HG03565 (cell line): ENCODE measurements at regions not wholly inside any gene's neighbourhood (a gene's known extent, or its start where the extent isn't known, plus 50 kb on each side); places are given as distances from the start of the nearest gene placed in this dataset.
"Not testable (repeated sequence)": the region's sequence is repeated elsewhere in the genome, so short reads cannot be mapped to it uniquely, and the experiment has no call there.

Experiments
- ATAC-seq: cut with Tn5 transposase; IDR thresholded peaks from one replicate; pipeline ENCODE4 v1.9.1; 2021; ENCODE audit warnings: mild to moderate bottlenecking, moderate library complexity; ENCODE audit not compliant: unreplicated experiment

DNA sequence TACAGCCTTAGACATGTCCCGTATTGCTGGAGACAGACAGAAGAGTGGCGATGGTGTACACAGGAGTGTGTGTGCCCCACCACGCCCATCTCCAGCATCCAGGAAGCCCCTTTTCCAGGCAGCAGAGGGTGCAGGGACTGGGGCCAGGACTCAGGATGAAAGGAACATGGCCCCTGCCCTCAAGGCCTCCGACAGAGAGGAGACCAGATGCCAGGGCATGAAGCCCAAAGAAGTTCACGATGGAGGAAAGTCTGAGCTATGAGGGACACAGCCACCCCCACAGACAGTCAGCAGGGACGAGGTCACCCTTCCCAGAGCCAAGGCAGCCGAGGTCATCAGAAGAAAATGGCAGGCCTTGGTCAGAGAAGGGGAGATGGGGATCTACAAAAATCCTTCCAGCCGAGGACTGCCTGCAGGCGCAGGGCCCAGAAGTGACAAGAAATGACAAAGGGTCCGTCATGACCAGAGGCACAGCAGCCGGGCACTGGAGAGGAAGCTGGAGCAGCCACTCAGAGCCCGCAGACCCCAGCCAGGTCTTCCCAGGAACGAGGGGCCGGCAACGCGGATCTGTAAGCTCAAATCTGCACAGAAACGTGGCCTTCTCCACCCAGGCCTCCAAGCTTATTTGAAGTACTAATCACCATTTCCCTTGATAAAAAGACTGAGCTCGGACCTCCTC is 78.7 kb upstream of the PPP2R2D start:
- no peak for ATAC-seq

DNA sequence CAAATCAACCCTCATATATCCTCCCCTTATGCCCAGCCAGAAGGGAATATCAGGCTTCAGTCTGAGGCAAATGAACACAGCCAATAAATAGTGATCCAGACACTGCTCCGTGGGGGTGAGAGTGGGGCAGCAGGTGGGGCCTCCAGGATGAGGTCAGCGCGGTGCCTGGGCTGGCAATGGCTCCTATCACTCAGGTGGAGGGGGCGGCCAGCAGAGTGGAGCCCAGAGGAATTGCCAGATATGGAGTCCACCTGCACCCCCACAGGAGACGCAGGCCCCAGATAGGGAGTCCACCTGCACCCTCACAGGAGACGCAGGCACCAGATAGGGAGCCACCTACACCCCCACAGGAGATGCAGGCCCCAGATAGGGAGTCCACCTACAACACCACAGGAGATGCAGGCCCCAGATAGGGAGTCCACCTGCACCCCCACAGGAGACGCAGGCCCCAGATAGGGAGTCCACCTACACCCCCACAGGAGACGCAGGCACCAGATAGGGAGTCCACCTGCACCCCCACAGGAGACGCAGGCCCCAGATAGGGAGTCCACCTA is 78.0 kb upstream of the PPP2R2D start:
- ATAC-seq = no peak

DNA sequence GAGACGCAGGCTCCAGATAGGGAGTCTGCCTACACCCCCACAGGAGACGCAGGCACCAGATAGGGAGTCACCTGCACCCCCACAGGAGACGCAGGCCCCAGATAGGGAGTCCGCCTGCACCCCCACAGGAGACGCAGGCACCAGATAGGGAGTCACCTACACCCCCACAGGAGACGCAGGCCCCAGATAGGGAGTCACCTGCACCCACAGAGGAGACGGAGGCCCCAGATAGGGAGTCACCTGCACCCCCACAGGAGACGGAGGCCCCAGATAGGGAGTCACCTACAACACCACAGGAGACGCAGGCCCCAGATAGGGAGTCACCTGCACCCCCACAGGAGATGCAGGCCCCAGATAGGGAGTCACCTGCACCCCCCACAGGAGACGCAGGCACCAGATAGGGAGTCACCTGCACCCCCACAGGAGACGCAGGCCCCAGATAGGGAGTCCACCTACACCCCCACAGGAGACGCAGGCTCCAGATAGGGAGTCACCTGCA is 77.2 kb upstream of the PPP2R2D start:
- not testable (repeated sequence) for ATAC-seq

DNA sequence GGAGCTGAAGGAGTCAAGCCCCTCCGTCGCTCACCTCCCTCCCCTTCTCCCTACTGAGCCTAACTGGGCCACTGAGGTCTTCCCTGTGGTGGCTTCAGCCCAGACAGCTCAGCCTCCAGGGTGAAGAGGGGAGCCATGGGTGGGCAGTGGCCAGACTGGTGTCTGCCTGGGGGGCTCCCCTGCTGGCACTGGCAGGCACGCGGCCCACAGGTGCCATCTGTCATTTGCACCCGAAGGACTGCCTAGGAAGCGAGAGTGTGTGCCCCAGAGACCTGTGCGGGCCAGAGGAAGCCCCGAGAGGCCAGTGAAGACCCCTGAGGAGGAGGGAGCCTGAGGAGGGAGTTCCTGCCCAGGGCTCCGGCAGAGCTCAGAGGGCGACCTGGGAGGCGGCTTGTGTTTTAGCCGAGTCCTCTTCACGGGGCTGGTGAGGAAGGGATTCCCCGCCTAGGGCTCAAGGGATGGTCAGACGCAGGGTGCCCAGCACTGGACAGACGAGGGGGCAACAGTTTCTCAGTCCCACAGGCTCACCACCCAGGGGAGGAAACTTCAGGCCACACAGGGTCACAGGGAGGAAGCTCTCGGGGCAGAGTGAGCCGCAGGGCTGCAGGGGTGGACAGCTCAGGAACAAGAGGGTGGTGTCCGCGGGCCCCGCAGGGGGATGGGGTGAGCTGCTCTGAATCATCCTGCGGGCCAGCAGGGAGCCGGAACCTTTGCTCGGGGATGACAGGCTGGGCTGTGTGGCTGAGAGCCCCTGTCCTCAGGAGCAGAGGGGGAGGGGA is 76.2 kb upstream of the PPP2R2D start:
- ATAC-seq = no peak

DNA sequence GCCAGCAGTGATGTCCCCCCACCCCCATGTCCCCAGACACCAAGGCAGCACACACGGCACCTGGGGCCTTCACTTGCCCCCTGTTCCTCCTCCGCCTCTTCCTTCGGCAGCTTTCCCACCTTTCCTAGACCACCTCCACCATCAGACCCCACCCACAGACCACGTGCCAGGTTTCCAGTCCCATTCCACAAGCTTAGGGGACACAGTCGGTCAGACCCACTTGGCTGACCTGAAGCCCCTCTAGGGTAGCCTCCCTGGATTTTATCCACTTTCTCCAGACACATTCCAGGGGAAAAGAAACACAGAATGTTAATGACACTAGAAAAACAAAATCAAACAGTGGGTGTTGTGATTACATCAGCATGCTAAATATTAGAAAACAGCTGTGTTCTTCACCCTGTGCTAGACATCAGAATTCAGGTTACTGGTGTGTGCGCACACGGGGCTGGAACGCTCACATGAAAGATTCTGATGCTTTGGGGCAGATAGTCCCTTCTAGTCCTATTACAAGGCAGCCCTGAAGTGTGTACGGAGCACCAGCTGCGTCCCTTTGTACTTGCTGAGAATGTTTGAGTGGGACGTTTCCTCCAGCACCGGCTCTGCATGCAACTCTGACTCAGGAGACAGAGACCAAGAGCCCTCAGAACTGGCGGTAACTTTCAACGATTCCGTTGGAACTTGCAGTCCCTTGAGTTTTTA is 75.5 kb upstream of the PPP2R2D start:
- ATAC-seq = no peak

DNA sequence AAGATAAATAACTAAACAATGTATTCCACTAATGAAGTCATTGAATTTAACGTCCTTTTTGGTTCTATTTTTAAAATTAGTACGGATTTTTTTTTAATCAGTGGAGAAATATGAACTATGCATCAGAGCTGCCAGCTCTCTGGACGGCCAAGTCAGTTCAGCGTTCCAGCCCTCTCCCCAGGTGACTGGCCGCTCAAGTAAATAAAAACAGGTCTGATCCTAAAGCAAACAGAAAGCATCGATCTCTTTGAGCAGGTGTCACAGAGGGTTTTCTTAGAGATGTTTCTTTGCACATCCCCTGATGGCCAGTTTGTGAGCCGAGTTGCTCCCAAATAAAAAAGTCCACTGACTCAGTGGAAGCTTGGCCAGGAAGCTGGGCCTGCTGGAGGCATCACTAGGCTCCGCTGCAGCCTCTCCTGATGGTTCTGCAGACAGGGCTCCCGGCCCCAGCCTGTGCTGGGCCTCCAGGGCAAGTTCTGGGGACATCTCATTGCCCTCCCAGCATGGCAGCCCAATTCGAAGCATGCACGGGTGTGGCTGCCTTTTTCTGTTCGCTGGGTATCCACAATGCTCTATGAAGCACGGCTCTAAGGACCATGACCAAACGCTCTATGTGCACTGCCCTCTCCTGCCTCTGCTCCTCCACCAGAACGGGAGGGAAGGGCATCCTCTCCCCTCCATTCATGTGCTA is 74.7 kb upstream of the PPP2R2D start:
- ATAC-seq = no peak

DNA sequence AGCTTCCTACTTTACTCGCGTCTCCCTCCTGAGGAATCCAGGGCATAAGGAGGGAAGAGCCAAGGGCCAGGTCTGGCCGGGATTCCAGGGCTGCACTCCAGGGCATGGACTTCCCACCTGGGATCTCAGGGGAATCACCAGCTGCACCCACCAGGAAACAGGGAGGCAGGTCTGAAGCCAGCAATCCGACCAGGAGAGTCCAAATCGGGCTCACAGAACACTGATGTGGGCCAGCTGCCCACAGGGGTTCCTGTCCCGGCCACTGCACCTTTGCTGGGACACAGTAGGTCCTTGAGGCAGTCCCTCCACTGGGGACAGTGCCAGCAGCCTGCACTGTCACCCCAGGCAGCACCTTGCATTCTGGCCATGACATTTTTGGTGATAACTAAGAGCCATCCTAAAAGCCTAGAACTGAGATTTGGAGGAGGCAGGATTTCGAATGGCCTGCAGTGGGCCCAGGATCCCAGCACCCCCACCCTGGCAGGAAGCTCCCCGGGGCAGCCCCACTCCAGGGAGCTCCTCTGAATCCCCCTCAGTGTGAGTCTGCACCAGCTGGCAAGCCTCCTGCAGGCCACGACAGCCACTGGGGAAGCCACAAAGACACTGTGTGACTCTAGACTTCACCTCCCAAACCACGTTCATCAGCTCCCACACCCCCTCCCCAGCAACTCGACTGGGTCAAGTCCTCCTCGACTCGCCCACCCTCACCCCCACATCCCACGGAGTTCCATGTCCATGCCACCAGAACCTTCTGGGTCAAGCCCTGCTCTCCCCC is 71.5 kb upstream of the PPP2R2D start:
- no peak for ATAC-seq

DNA sequence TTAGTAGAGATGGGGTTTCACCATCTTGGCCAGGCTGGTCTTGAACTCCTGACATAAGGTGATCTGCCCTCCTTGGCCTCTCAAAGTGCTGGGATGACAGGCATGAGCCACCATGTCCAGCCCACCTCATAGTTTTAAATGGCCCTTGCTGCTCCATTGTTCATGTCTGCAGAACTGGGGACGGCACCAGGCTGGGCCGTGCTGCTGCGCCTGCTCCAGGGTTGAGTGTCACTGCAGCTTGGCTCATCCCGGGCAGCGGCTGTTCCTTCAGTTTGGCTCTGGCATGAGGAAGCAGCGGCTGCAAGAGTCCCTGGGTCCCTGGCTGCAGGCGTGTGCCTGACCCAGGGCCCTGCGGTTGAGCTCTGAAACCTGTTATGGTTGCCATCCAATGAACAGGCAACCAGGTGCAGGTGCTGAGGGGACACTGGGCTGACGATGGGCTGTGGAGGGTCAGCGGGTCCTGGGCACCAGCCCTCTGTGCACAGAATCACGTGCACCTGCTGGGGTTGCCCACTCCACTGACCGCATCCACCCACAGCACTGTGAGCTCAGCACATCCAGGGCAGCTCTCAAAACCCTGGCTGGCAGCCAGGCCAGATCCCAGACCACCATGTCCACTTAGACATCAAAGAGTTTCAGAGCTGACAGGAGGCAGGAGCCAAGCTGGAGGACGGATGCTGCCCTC is 70.2 kb upstream of the PPP2R2D start:
- ATAC-seq = no peak

DNA sequence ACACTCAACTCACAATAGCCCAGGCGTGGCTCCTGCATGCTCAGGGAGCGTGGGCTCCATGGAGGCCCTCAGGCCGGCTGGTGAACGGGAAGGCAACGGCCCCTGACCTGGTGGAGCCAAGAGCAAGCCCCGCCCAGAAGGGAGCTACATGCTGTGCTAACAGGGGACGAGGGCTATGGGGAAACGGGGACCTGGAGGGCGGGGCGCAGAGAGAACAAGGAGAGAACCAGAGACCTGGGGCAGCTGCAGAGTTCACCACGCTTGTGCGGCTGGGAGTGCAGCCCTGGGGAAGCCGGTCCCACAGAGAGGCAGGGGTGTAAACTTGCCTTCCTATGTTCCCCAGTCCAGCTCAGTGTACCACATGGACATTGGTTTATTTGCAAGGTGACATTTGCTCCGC is 69.2 kb upstream of the PPP2R2D start:
- ATAC-seq = no peak

DNA sequence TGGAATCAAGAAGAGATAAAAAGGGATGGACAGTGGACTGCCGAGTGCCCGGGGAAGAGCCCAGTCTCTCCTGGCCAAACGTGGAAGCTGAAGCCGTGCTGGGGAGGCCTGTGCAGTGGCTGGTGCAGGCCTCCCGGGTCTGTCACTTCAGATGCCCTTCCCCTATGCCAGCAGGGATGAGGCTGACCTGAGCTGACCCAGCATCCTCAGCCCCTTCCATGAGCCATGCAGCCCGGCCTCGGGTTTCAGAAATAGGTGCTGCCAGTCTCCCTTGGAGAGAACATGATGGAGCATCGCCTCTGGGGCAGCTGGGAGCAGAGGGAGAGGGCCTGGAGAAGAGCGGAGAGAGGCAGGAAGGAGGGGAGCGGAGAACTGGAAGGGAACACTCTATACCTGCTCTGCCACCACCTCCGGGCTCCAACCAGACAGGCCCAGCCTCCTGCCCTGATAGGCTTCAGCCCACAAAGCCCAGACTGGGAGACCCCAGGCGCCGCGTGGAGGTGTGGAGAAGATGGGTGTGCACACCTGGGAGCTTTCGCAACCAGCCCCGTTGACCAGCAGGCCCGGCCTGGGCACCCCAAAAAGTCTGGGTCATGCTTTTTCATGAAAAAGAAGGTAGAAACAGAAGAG is 68.6 kb upstream of the PPP2R2D start:
- no peak for ATAC-seq

DNA sequence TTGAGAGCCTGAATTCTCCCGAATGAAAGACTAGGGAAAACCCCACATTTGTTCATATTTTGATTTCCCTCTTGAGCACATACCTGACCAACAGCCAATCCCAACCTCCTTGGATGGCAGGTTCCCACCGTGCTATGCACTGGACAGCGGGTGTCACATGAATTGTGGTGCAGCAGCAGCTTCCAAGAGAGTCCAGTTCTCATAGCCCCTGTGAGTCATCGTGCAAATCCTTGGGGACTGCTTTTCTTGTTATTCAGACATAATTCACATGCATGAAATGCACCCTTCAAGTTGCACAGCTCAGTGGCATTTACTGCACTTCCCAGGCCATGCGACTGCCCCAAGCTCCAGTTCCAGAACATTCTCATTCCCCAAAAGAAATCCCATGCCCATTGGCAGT is 67.8 kb upstream of the PPP2R2D start:
- no peak for ATAC-seq

DNA sequence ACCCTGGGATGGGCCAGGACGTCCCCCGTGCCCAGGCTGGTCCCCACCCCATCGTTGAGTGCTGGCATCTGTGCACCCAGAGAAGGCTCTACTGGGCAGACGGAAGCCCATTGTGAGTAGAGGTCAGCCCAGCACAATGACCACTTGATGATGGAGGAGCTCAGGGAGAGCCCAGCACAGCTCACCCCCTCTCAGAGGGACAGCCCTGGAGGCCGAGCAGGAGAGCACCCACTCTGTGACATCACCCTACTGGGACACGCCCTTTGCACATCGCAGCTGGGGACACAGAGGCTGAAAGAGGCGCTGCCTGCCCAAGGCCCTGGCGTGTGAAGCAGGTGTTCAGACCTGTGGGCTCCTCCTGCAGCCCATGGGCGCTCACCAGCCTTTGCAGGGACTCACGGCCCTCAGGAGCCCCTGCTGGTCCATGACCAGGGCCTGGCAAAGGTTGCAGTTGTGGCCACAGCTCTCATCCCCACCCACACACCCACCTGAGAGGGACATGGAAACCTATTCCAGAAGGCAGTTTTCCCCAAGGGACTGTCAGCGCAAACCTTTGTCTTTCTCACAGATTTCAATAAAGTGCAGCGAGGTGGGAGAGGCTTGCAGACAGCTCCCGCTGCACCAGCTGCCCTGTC is 67.2 kb upstream of the PPP2R2D start:
- ATAC-seq = no peak

DNA sequence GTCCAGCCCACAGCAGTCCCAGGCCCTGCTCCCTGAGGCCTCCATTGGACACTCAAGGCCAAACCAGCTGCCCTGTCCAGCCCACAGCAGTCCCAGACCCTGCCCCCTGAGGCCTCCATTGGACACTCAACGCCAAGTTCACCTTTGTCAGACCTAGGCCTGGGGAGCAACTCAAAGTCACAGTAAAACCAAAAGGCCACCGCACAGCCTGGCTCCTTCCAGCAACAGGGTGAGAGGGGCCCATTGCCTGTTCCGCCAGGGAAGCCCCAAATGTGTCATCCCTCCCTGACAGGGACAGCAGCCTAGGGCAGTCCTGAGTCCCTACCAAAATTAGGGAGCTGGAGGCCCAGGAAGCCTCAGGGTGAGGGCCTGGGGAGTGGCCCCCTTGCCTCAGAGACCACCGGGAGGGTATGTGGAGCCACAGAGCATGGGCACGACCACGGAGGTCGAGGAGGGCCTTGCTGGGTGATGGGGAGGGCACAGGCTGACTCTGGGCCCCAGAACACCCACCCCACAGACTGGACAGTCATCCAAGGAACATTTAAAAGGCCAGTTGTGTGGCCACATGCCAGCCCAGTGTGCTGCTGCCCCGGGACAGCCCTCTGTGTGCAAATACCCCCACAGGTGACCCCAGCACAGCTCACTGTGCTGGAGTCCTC is 66.5 kb upstream of the PPP2R2D start:
- no peak for ATAC-seq

DNA sequence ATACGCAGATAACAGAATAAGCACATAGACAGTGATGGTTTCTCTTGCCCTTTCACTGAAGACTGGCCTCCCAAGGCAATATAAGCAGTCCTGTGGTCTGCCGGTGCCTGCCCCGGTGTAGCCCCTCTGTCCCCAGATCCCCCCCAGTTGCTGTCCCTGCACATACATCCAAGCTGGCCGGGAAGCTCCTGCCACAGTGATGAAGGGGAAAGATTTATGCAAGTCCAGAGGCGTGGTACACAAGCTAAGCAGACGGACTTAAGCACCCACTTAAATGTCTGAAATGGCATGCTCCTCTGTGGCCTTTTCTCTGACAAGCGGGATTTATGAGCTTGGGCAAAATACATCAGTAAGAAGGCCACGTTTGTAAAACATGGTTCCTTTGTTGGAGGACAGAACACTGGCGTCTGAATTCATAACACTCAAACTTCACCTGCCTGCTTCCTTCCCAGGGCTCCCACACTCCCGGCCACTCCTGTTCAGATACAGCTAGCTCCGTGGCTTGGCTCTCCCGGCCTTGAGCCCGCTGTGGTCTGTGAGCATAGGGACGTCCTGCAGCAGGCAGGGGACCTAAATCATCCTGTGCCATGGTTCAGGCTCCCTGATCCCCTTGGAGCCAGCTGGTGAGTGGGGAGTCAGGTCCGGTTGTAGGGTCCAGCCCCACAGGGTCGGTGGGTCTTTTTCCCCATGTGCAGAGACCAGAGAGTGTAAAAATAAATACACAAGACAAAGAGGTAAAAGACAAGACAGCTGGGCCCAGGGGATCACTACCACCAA is 61.7 kb upstream of the PPP2R2D start:
- no peak for ATAC-seq

DNA sequence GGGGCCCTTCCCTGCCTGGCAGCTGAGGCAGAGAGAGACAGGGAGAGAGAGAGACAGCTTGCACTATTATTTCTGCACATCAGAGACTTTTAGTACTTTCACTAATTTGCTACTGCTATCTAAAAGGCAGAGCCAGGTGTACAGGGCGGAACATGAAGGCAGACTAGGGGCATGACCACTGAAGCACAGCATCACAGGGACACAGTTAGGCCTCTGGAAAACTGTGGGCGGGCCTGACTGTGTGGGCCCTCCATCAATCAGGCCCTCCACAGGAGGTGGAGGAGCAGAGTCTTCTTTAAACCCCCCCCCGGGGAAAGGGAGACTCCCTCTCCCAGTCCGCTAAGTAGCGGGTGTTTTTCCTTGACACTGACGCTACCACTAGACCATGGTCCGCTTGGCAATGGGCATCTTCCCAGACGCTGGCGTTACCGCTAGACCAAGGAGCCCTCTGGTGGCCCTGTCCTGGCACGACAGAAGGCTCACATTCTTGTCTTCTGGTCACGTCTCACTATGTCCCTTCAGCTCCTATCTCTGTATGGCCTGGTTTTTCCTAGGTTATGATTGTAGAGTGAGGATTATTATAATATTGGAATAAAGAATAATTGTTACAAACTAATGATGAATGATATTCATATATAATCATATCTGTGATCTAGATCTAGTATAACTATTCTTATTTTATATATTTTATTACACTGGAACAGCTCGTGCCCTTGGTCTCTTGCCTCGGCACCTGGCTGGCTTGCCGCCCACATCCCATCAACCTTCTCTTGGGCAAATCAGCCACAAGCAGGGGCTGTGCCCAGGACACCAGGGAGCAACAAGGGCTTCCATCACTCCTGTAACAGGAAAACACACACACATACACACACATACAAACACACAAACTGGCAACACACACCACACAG is 60.7 kb upstream of the PPP2R2D start:
- ATAC-seq = not testable (repeated sequence)

DNA sequence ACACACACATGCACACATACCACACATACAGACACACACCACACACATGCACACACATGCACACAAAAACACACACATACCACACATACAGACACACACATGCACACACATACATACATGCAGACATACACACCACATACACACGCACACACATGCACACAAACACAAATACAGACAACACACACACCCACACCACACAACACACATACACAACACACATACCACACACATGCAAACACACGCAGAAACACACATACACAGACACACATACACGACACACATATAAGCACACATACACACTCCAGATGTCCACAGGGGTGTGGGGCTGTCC is 60.1 kb upstream of the PPP2R2D start:
- no peak for ATAC-seq
